NCI-H1417 treated with DMSO at 0.1 percent for 48 hours (cell line): ENCODE measurements at regions not wholly inside any gene's neighbourhood (a gene's known extent, or its start where the extent isn't known, plus 50 kb on each side); places are given as distances from the start of the nearest gene placed in this dataset.
"Not testable (repeated sequence)": the region's sequence is repeated elsewhere in the genome, so short reads cannot be mapped to it uniquely, and the experiment has no call there.

Experiments
- DNase-seq: peaks from one replicate; lab custom pipeline; 2025; lab: John Stamatoyannopoulos, UW

DNA sequence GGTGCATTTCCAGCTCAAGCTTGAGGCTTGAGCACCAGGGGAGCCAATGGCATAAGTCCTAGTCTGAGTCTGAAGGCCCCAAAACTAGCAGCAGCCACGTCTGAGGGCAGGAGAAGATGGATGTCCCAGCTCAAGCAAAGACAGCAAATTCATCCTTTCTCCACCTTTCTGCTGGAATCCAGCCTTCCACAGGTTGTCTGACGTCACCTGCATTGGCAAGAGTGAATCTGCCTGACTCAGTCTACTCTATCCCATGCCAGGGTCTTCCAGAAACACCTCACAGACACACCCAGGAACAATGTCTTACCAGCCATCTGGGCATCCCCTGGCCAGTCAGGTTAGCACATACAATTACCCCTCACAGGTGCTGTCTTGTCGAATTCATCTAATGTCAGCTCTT lies 76.2 kb upstream of the SOX11 start:
- no peak for DNase-seq

DNA sequence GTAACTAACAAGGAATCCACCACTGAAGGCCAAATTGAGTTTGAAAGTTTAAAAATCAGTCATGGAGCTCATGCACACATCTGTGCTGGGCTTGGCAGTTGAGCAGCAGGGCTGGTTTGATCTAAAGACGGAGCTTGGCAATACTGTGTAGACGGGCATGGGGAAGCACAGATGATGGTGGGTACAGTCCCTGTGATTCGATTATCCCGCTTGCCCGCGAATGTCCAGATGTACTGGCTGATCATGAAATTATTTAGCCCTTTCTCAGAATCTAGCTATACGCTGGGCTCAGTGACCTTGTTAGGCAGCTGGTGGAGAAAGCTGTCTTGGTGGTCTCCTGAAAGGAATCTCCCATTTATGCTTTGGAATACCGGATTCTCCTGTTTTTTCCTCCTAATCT lies 74.8 kb upstream of the SOX11 start:
- no peak for DNase-seq

- no peak for DNase-seq
These were observed 74.4 kb upstream of the SOX11 start for GRCh38 chr2:5617796-5618195.

DNA sequence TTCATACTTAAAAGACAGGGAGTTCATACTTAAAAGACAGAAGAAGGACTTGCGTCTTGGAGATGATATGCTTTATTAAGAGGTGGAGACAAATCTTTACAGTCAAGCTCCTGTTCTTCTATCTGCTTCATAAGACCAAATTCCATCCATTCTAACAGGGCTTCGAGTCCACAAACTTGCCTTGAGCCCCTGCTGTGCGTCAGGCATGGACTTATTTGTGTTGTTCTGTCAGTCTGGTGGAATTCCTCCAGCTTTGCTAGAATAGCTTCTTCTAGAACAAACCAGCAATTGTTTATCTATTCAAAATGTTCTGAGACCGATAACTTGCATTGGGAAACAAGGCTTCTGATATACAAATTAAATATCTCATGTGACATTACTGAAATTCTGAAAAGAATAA lies 73.9 kb upstream of the SOX11 start:
- DNase-seq: no peak

DNA sequence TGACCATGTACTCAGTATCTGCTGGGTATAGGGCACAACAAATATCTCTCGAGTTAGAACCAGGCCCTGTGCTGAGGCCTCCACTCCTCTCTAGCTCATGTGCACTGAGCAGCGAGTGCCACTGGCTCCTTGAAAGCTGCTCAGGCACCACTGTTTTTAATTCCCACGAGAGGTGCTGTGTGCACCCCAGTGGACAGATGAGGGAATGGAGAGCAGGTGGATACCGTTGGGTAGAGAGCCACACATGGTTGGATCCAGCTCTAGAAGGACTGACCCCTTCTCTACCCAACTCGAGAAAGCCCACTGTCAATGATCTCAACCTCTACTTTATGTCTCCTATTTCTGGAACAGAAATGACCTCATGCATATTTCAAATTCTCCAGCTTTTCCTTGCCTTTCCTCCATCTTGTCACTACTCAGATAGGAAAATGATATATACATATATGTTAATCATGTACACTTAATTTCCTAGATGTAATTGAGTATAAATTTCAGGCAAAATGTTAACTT lies 66.6 kb upstream of the SOX11 start:
- DNase-seq: not testable (repeated sequence)

GRCh38 chr2:5628484-5628883 lies 63.7 kb upstream of the SOX11 start:
- not testable (repeated sequence) for DNase-seq

DNA sequence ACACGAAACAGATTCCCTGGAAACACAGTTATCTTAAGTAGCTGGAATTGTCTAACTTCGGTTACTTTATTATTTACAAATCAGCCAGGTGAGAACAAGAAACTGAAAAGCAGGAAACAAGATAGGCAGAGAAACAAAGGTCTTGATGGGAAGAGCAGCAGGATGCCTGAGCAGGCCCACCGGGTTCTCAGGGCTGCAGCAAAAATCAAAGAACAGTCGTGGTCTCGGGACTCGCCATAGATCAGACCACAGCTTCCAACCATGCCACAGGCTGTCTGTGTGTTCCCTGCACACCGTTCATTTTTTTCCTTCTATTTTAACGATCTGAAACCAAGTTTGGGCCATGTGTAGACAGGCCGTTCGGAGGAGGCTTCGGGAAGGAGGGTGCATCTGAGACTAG lies 62.7 kb upstream of the SOX11 start:
- DNase-seq: not testable (repeated sequence)

GRCh38 chr2:5637051-5637450 lies 55.1 kb upstream of the SOX11 start:
- not testable (repeated sequence) for DNase-seq
